Endothelial cell (in vitro differentiated cells): ENCODE measurements at regions not wholly inside any gene's neighbourhood (a gene's known extent, or its start where the extent isn't known, plus 50 kb on each side); places are given as distances from the start of the nearest gene placed in this dataset.
"Not testable (repeated sequence)": the region's sequence is repeated elsewhere in the genome, so short reads cannot be mapped to it uniquely, and the experiment has no call there.

ENCODE experiments used
- DNase-seq: peaks from one replicate; pipeline ENCODE4 v3.0.0; 2021; ENCODE audit warnings: low spot score
- H3K27ac Mint-ChIP-seq: one replicate; pipeline ENCODE4 v1.8.0; 2021; ENCODE audit warnings: mixed read lengths, inconsistent platforms; ENCODE audit not compliant: unreplicated experiment
- H3K27me3 Mint-ChIP-seq: one replicate; pipeline ENCODE4 v1.8.0; 2021; ENCODE audit warnings: mild to moderate bottlenecking, moderate library complexity, mixed read lengths, inconsistent platforms; ENCODE audit not compliant: unreplicated experiment
- H3K36me3 Mint-ChIP-seq: one replicate; pipeline ENCODE4 v1.8.0; 2021; ENCODE audit warnings: mild to moderate bottlenecking, low read depth, mixed read lengths, inconsistent platforms; ENCODE audit not compliant: unreplicated experiment
- H3K4me1 Mint-ChIP-seq: one replicate; pipeline ENCODE4 v1.8.0; 2021; ENCODE audit warnings: mild to moderate bottlenecking, mixed read lengths, inconsistent platforms; ENCODE audit not compliant: unreplicated experiment
- H3K4me3 Mint-ChIP-seq: one replicate; pipeline ENCODE4 v1.8.0; 2021; ENCODE audit warnings: mild to moderate bottlenecking, mixed read lengths, inconsistent platforms; ENCODE audit not compliant: unreplicated experiment
- H3K9me3 Mint-ChIP-seq: one replicate; pipeline ENCODE4 v1.8.0; 2021; ENCODE audit warnings: mixed read lengths, inconsistent platforms; ENCODE audit not compliant: unreplicated experiment
- CTCF ChIP-seq: fragments of 200-600 bp; sonication (generic); IDR thresholded peaks from one replicate; pipeline ENCODE4 v1.5.0; 2021; ENCODE audit warnings: antibody characterized with exemption; ENCODE audit not compliant: unreplicated experiment

GRCh38 chr13:108060111-108060510, 155.2 kb downstream of the LIG4 start:
- no peak overlapping the region for H3K27ac Mint-ChIP-seq
- no peaks in the 10 kb centered on the region for H3K4me1 Mint-ChIP-seq
- H3K36me3 Mint-ChIP-seq, result no peaks in the 10 kb centered on the region
- no peak for TF ChIP-seq CTCF
- DNase-seq, result no peak
- no peak overlapping the region for H3K4me3 Mint-ChIP-seq
- H3K9me3 Mint-ChIP-seq, result no peaks in the 10 kb centered on the region
- H3K27me3 Mint-ChIP-seq, result no peaks in the 10 kb centered on the region

DNA sequence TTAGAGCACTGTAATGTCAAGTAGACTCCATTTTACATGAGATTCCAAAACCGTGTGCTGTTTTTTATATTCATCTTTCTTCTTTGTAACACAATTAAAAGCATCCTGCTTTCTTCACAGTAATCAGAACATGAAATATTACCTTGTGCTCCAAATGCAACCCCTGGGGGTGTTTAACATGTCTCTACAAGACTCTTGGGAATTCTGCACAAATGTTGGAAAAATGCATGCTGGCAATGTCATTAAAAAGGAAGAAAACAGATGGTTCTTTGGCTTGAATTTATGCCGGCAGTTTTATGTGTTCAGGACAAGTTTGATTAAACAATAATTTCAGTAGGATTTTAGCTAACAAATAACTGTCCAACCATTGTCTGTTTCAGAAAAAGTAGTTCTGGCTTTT, 159.1 kb downstream of the LIG4 start:
- Mint-ChIP-seq H3K27me3 (peaks cover 1% of the 10 kb centered on the region), H3K36me3 (no peaks in the 10 kb centered on the region), H3K4me3 (no peak overlapping the region), H3K27ac (no peak overlapping the region), H3K9me3 (no peaks in the 10 kb centered on the region), H3K4me1 (no peaks in the 10 kb centered on the region)
- TF ChIP-seq CTCF, result no peak
- no peak for DNase-seq

- Mint-ChIP-seq H3K9me3 (no peaks in the 10 kb centered on the region), H3K27ac (no peak overlapping the region), H3K36me3 (no peaks in the 10 kb centered on the region), H3K4me1 (no peaks in the 10 kb centered on the region), H3K4me3 (no peak overlapping the region), H3K27me3 (peaks cover 2% of the 10 kb centered on the region)
- TF ChIP-seq CTCF, result no peak
- DNase-seq, result no peak
Observed at GRCh38 chr13:108049211-108049610, 166.1 kb downstream of the LIG4 start.

DNA sequence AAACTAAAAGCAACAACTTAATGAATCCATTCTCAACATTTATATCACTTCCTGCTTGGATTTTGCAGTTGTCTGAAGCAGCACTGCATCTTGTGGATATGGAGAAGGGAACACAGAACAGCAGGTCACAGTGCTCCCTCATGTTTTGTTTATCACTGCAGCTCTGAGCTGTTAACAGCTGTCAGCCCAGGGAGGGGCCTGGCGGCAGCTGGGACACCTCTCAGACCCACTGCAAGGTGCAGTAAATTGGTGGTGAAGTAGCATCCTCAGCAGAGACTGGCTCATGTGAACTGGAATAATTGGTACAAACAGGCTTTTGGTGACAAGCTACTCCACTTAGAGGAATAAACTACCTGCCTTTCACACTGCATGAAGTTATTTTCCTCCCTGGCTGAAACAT, 170.4 kb downstream of the LIG4 start:
- no peak overlapping the region for H3K27ac Mint-ChIP-seq
- DNase-seq, result no peak
- no peak overlapping the region for H3K4me3 Mint-ChIP-seq
- H3K9me3 Mint-ChIP-seq, result no peaks in the 10 kb centered on the region
- no peaks in the 10 kb centered on the region for H3K36me3 Mint-ChIP-seq
- peaks cover 1% of the 10 kb centered on the region for H3K27me3 Mint-ChIP-seq
- no peaks in the 10 kb centered on the region for H3K4me1 Mint-ChIP-seq
- TF ChIP-seq CTCF, result no peak

- not testable (repeated sequence) for DNase-seq, H3K27ac Mint-ChIP-seq, H3K4me3 Mint-ChIP-seq, H3K36me3 Mint-ChIP-seq, H3K9me3 Mint-ChIP-seq, H3K4me1 Mint-ChIP-seq, H3K27me3 Mint-ChIP-seq
Observed at GRCh38 chr13:108042866-108043265, 172.5 kb downstream of the LIG4 start.

DNA sequence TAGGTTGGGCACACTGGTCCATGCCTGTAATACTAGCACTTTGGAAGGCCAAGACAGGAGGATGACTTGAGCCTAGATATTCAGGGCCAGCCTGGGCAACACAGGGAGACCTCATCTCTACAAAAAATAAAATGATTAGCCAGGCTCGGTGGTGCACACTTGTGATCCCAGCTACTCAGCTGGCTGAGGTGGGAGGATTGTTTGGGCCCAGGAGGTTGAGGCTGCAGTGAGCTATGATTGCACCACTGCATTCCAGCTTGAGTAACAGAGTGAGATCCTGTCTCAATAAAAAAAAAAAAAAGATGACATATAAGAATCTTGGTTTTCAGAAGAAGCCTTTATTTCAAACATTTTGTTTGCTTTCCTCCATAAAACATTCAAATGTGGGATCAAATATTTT, 178.0 kb downstream of the LIG4 start:
- Mint-ChIP-seq H3K4me1 (no peaks in the 10 kb centered on the region), H3K4me3 (no peak overlapping the region), H3K9me3 (no peaks in the 10 kb centered on the region), H3K27ac (no peak overlapping the region), H3K27me3 (peaks cover 6% of the 10 kb centered on the region), H3K36me3 (no peaks in the 10 kb centered on the region)
- DNase-seq, result no peak
- TF ChIP-seq CTCF, result no peak
